GM20000 (cell line): ENCODE measurements at regions not wholly inside any gene's neighbourhood (a gene's known extent, or its start where the extent isn't known, plus 50 kb on each side); places are given as distances from the start of the nearest gene placed in this dataset.
"Not testable (repeated sequence)": the region's sequence is repeated elsewhere in the genome, so short reads cannot be mapped to it uniquely, and the experiment has no call there.

Experiments
- DNase-seq: peaks from one replicate; pipeline ENCODE4 v3.0.0; 2012; ENCODE audit warnings: low spot score
- TF ChIP-seq, protein P1 (sequence below): IDR thresholded peaks from 2 replicates; pipeline ENCODE4 v1.5.1; 2012; ENCODE audit warnings: mild to moderate bottlenecking, control low read depth; ENCODE audit errors: extremely low read depth, missing control alignments

- TF ChIP-seq, protein P1, sequence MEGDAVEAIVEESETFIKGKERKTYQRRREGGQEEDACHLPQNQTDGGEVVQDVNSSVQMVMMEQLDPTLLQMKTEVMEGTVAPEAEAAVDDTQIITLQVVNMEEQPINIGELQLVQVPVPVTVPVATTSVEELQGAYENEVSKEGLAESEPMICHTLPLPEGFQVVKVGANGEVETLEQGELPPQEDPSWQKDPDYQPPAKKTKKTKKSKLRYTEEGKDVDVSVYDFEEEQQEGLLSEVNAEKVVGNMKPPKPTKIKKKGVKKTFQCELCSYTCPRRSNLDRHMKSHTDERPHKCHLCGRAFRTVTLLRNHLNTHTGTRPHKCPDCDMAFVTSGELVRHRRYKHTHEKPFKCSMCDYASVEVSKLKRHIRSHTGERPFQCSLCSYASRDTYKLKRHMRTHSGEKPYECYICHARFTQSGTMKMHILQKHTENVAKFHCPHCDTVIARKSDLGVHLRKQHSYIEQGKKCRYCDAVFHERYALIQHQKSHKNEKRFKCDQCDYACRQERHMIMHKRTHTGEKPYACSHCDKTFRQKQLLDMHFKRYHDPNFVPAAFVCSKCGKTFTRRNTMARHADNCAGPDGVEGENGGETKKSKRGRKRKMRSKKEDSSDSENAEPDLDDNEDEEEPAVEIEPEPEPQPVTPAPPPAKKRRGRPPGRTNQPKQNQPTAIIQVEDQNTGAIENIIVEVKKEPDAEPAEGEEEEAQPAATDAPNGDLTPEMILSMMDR: no peak
Observed at GRCh38 chr12:46970636-46971035, 108.8 kb upstream of the PCED1B start.

DNA sequence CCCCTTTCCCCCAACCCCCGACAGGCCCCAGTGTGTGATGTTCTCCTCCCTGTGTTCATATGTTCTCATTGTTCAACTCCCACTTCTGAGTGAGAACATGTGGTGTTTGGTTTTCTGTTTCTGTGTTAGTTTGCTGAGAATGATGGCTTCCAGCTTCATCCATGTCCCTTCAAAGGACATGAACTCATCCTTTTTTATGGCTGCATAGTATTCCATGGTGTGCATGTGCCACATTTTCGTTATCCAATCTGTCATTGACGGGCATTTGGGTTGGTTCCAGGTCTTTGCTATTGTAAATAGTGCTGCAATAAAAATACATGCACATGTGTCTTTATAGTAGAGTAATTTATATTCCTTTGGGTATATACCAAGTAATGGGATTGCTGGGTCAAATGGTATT is 105.5 kb upstream of the PCED1B start:
- not testable (repeated sequence) for DNase-seq

More at GRCh38 chr12:46970636-46971035, 108.8 kb upstream of the PCED1B start:
- DNase-seq: no peak

DNA sequence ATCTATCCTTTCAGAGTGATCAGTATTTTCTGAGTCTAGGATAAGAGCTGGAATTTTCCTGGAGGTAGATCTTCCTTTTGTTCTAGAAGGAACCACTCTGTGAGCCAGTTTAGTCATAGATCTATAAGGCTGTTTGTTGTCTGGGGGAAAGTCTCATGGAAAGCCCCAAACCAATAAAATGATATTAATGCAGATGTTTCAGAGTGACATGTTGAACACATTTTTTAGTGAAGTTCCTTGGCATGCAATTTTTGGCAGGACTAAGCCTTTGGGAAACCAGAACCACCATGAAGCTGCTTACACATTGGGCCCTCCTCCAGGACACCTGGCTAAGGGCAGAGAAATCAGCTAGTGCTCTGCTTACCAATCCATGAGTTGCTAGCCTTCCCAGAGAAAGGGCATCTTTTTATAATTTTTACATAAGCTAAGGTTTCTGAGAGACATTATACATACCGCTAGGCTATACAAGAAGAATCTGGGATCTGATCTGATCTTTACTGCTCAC is 101.5 kb upstream of the PCED1B start:
- TF ChIP-seq, protein P1: no peak
- no peak for DNase-seq

DNA sequence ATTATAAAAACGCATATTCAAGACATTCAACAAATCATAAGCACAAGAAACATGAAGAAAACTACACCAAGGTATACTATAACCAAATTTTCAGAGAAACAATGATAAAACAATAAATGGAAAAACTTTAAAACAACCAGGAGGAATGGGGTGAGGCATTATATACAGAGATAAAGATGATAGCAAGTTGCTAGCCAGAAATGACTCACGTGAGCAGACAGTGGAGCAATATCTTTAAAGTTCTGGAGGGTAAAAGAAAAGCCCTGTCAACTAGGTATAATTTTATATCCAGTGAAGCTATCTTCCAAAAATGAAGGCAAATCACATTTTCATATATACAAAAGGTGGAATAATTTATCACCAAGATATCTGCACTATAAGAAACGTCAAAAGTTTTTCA is 97.8 kb upstream of the PCED1B start:
- TF ChIP-seq, protein P1: no peak
- DNase-seq: no peak

GRCh38 chr12:46982629-46983392 is 96.6 kb upstream of the PCED1B start:
- TF ChIP-seq, protein P1: no peak
- DNase-seq: no peak

DNA sequence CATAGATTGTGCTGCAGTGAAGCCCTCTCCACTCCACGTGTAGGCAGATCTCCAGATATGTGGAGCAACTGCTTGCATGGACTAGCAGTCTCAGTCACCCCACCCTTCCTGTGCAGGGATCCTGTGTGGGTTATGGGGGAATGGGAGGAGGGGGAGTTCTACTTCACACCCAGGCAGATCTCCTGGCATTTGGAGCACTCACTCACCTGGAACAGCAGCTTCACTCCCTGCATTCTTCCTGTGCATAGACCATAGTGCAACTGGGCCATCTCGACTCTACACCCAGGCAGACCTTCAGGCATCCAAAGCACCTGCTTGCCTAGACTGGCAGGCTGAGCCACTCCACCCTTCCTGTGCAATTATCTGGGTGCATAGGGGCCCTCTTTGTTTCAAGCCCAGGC is 96.0 kb upstream of the PCED1B start:
- no peak for DNase-seq
- TF ChIP-seq, protein P1: no peak

GRCh38 chr12:46983959-46984841 is 95.2 kb upstream of the PCED1B start:
- TF ChIP-seq, protein P1: peak; percentile 70

More at GRCh38 chr12:46983959-46984841, 95.2 kb upstream of the PCED1B start:
- peak; percentile 40 for DNase-seq
